ENCODE measurements at regions not wholly inside any gene's neighbourhood (a gene's known extent, or its start where the extent isn't known, plus 50 kb on each side); places are given as distances from the start of the nearest gene placed in this dataset.
"Not testable (repeated sequence)": the region's sequence is repeated elsewhere in the genome, so short reads cannot be mapped to it uniquely, and the experiment has no call there.

- not testable (repeated sequence) for DNase-seq (ENCODE audit: low read depth)
These were observed 187.2 kb downstream of the LMLN start for GRCh38 chr3:198147213-198147612.

- not testable (repeated sequence) for DNase-seq (ENCODE audit: low read depth)
These were observed 188.0 kb downstream of the LMLN start for GRCh38 chr3:198147993-198148392.

GRCh38 chr3:198149904-198150303 is 189.9 kb downstream of the LMLN start:
- not testable (repeated sequence) for DNase-seq (ENCODE audit: low read depth)

GRCh38 chr3:198151867-198152266 is 191.8 kb downstream of the LMLN start:
- DNase-seq (ENCODE audit: low read depth) = not testable (repeated sequence)

GRCh38 chr3:198155771-198156170 is 195.8 kb downstream of the LMLN start:
- not testable (repeated sequence) for DNase-seq (ENCODE audit: low read depth)

GRCh38 chr3:198157231-198157868 is 197.3 kb downstream of the LMLN start:
- not testable (repeated sequence) for DNase-seq (ENCODE audit: low read depth)

GRCh38 chr3:198158007-198158406 is 198.0 kb downstream of the LMLN start:
- DNase-seq (ENCODE audit: low read depth) = not testable (repeated sequence)

GRCh38 chr3:198167339-198168039 is 207.5 kb downstream of the LMLN start:
- peak; percentile 8 for DNase-seq (ENCODE audit: low read depth)

- not testable (repeated sequence) for DNase-seq (ENCODE audit: low read depth)
These were observed 210.8 kb downstream of the LMLN start for GRCh38 chr3:198170781-198171180.

- not testable (repeated sequence) for DNase-seq (ENCODE audit: low read depth)
These were observed 213.1 kb downstream of the LMLN start for GRCh38 chr3:198173080-198173479.

- DNase-seq (ENCODE audit: low read depth) = not testable (repeated sequence)
These were observed 214.0 kb downstream of the LMLN start for GRCh38 chr3:198173929-198174574.

All from LHCN-M2 (cell line).